ENCODE measurements at regions not wholly inside any gene's neighbourhood (a gene's known extent, or its start where the extent isn't known, plus 50 kb on each side); places are given as distances from the start of the nearest gene placed in this dataset.

DNA sequence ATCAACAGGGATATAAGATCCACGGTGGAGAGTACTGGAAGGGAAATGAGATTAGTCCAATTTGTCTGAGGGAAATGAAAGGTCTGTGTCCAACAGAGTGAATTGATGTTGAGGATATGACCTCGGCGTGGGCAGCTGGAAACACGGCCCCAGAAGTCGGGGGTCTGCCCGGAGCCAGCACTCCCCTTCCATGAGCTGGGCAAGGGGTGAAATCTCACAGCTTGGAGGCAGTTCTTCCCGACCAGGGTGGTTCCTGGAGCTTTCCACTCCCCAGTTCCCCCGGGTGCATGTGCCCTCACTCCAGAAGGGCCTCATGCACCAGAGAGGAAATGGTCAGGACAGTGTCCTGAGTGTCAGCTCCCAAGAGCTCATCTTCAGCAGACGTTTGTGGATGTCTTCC is 264.7 kb upstream of the PPP2R2D start:
- TF ChIP-seq, protein P1, sequence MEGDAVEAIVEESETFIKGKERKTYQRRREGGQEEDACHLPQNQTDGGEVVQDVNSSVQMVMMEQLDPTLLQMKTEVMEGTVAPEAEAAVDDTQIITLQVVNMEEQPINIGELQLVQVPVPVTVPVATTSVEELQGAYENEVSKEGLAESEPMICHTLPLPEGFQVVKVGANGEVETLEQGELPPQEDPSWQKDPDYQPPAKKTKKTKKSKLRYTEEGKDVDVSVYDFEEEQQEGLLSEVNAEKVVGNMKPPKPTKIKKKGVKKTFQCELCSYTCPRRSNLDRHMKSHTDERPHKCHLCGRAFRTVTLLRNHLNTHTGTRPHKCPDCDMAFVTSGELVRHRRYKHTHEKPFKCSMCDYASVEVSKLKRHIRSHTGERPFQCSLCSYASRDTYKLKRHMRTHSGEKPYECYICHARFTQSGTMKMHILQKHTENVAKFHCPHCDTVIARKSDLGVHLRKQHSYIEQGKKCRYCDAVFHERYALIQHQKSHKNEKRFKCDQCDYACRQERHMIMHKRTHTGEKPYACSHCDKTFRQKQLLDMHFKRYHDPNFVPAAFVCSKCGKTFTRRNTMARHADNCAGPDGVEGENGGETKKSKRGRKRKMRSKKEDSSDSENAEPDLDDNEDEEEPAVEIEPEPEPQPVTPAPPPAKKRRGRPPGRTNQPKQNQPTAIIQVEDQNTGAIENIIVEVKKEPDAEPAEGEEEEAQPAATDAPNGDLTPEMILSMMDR (IDR thresholded peaks at IDR 0.05) = no peak

DNA sequence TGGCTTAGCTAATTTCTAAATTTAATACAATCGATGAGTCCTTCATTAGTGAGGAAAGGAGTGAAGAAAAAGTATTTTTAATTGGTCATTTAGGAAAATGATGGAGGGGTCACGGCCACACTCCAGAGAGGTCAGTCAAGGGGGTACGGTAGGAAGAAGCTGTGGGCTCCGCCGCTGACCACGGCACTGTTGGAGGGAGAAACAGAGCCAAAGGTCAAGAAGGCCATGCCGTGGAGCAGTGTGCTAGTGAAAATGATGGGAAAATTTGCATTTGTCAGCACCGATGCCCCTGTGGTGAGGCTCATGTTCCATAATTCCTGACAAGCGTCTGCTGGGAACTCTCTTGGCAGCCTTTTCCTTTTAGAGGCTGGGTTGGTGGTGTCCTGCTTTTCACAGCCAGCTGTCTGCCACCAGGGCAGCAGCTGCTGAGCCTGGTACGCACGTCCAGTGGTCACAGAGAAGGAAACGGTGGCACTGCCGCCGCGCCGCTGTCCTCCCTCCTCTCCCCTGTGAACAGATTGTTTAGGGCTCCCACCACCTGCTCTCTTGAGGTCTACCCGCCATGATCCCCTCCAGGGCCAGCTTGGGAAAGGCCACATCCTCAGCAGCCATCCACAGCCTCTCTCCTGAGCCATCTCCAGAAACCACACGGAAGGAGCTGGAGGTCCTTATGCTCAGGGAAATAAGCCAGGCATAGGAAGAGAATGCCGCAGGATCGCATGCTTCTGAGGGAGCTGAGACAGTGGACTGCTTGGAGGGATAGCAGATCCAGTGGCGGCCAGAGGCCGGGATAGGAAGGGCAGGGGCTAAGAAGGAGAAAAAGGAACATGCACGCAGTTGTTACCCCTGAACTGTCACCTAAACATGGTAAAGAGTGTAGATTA is 263.7 kb upstream of the PPP2R2D start:
- TF ChIP-seq, protein P1 (IDR thresholded peaks at IDR 0.05) = no peak

DNA sequence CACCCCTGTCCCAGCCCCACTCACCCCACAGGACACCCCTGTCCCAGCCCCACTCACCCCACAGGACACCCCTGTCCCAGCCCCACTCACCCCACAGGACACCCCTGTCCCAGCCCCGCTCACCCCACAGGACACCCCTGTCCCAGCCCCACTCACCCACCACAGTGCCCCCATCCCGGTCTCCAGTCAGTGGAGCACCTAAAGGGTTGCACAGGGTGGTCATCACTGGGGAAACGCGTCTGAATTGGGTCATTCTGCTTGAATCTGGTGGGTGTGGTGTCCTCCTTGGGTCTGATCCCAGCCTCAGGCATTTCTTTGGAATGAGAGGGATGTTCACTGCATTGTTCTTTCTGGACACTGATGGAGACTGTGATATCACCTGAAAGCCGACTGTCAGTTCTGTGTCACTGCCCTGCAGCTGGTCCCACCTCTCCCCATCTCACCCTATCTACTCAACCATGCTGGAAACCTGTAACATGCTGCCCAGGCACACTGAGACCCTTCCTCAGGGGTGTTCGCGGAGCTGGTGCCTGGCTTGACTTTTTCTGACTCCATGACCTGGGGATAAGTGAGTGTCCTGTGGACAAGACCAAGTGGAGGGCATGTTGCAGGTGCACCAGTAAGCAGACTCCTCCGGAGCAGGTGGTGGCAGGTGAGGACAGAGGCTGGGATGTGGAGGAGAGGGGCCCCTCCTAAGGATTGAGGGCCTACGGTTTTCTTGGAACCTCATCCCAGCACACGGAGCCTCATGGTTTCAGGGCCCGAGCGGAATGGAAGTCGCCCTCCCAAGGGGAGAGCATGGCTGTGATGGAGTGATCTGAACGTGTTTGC is 262.5 kb upstream of the PPP2R2D start:
- TF ChIP-seq, protein P1 (IDR thresholded peaks at IDR 0.05) = no peak

DNA sequence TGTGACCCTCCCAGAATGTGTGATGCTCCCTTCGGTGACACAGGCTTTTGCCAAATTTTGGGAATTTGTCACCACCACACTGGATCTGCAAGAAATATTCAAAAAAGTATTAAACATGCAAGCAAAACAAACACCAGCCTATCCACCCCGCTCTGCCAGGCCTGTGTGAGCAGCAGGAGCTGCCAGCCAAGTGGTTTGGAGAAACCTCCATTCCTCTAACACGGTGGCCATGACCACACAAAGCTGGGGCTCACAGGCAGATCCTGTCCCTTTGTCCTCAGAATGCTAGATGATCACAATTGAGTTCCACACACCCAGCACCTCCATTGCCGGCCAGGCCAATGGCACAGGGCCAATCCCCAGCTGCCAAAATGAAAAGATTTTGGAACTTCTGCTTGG is 261.9 kb upstream of the PPP2R2D start:
- TF ChIP-seq, protein P1 (IDR thresholded peaks at IDR 0.05) = no peak

DNA sequence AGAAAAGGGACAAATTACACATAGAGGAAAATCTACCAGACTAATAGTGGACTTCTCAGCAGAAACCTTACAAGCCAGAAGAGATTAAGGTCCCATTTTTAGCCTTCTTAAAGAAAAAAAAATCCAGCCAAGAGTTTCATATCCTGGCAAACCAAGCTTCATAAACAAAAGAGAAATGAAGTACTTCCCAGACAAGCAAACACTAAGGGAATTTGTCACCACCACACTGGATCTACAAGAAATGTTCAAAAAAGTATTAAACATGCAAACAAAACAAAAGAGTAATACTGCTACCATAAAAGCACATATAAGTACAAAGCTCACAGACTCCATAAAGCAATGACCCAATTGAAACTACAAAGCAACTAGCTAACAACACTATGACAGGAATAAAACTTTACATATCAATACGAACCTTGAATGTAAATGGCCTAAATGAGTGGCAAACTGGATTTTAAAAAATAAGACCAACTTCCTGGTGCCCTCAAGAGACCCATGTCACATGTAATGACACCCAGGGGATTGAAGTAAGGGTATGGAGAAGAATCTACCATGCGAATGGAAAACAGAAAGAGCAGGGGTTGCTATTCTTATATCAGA is 260.7 kb upstream of the PPP2R2D start:
- TF ChIP-seq, protein P1 (IDR thresholded peaks at IDR 0.05) = no peak

DNA sequence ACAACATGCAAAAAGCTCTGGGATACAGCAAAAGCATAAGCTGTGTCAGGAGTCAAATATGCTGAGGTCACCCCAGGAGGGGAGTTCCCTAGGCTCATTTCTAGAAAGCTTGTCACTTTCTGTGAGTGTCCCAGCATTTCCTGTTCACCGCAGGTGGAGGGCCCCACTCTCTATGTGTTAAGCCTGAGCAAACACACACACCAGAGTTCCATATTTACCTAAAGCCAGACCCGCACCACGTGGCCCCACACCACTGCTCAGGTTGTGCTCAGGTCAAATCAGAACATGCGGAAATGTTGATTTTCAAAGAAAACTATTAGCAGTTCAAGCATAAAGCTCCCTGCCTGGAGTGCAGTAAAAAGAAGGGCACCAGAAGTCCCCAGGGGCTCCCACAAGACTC is 259.6 kb upstream of the PPP2R2D start:
- TF ChIP-seq, protein P1 (IDR thresholded peaks at IDR 0.05) = no peak

DNA sequence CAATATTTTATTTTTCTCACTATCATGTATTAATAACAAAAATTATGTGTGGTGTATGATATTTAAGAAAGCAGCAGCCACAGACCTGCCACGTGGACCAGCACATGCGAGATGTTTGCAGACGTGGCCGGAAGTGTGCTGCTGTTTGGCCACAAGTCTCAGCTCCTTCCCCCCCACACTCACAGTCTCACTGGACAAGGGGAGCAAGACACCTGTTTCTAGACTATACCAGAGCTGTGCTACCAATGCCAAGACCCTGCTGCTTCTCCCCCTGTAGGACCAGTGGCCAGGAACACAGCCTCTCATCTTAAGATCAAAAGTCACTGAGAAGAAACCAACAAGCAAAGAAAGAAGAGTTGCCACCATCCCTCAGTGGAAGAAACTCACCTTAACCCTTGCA is 258.9 kb upstream of the PPP2R2D start:
- TF ChIP-seq, protein P1 (IDR thresholded peaks at IDR 0.05) = no peak

Data from LNCAP (cell line).